GM10266 (cell line): ENCODE measurements at regions not wholly inside any gene's neighbourhood (a gene's known extent, or its start where the extent isn't known, plus 50 kb on each side); places are given as distances from the start of the nearest gene placed in this dataset.
"Not testable (repeated sequence)": the region's sequence is repeated elsewhere in the genome, so short reads cannot be mapped to it uniquely, and the experiment has no call there.

Experiments
- DNase-seq: peaks from one replicate; pipeline ENCODE4 v3.0.0; 2012; ENCODE audit errors: extremely low spot score
- CTCF ChIP-seq: IDR thresholded peaks from 2 replicates; pipeline ENCODE4 v1.5.1; 2012; ENCODE audit warnings: mild to moderate bottlenecking, low read depth; ENCODE audit not compliant: control insufficient read depth, insufficient read depth; ENCODE audit errors: missing control alignments

- TF ChIP-seq CTCF = no peak
- no peak for DNase-seq
Observed at GRCh38 chr3:137866933-137867332, 102.8 kb downstream of the SOX14 start.

- TF ChIP-seq CTCF = no peak
- DNase-seq = no peak
Observed at GRCh38 chr3:137867611-137868010, 103.5 kb downstream of the SOX14 start.

GRCh38 chr3:137869022-137869421, 104.9 kb downstream of the SOX14 start:
- no peak for DNase-seq
- TF ChIP-seq CTCF = no peak

GRCh38 chr3:137872589-137872988, 108.5 kb downstream of the SOX14 start:
- not testable (repeated sequence) for DNase-seq

- not testable (repeated sequence) for DNase-seq
Observed at GRCh38 chr3:137896842-137897241, 113.1 kb upstream of the CLDN18 start.

GRCh38 chr3:137906985-137907649, 102.8 kb upstream of the CLDN18 start:
- no peak for TF ChIP-seq CTCF
- DNase-seq = no peak

GRCh38 chr3:137924628-137925027, 85.3 kb upstream of the CLDN18 start:
- TF ChIP-seq CTCF = no peak

GRCh38 chr3:137925080-137925479, 84.9 kb upstream of the CLDN18 start:
- TF ChIP-seq CTCF = no peak
- DNase-seq = no peak

More at GRCh38 chr3:137924628-137925027, 85.3 kb upstream of the CLDN18 start:
- no peak for DNase-seq
